ENCODE measurements at regions not wholly inside any gene's neighbourhood (a gene's known extent, or its start where the extent isn't known, plus 50 kb on each side); places are given as distances from the start of the nearest gene placed in this dataset.

GRCh38 chr6:120564779-120565178 lies 769.5 kb downstream of the TBC1D32 start:
- Histone ChIP-seq H3K36me3 (ENCODE audit: control insufficient read depth, insufficient read depth, low read length) (no peaks in the 10 kb centered on the region), H4K8ac (ENCODE audit: low read depth, low read length) (no peak overlapping the region), H3K9ac (ENCODE audit: low read length) (no peak overlapping the region), H3K79me2 (ENCODE audit: control insufficient read depth, insufficient read depth, low read length) (no peaks in the 10 kb centered on the region), H3K4ac (ENCODE audit: low read depth, low read length) (no peak overlapping the region), H3K4me3 (ENCODE audit: low read length) (no peak overlapping the region), H3K4me1 (ENCODE audit: control insufficient read depth, low read depth, low read length) (no peaks in the 10 kb centered on the region), H3K4me2 (ENCODE audit: low read length) (no peak overlapping the region), H3K27ac (ENCODE audit: low read depth, low read length) (no peak overlapping the region), H3K23ac (ENCODE audit: low read length) (no peak overlapping the region), H3K56ac (ENCODE audit: low read length) (no peak overlapping the region), H3K79me1 (ENCODE audit: low read length) (no peaks in the 10 kb centered on the region), H2BK5ac (ENCODE audit: low read length) (no peak overlapping the region), H3K18ac (ENCODE audit: low read length) (no peak overlapping the region), H2AK5ac (ENCODE audit: low read length) (no peak overlapping the region), H4K5ac (ENCODE audit: low read length) (no peak overlapping the region), H2BK120ac (ENCODE audit: low read depth, low read length) (no peak overlapping the region), H2BK15ac (replicated peaks; ENCODE audit: low read depth) (no peak overlapping the region), H3K27me3 (ENCODE audit: insufficient read depth, low read length, poor library complexity) (no peaks in the 10 kb centered on the region)
- no CpG with 5 or more reads among the region's 3 CpGs for WGBS (ENCODE audit: extremely low coverage, insufficient coverage, low lambda C conversion rate)
- DNase-seq, result no peak

DNA sequence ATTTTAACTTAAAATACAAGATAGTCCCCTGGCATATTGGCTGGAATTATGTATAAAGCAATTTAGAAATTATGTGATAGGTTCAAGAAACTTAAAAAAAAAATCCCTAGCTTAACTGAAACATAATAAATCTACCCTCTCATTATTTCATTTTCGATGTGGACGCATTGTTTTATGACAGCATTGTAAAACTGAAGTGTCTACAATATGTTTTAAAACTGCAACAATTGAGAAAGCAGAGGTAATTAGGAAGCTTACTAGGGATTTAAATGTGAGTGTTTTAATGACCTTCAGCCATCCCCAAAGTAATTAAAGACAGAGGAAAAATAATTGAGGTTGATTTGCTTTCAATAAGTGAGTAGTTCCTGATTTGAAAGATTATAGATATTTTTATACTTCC lies 776.0 kb downstream of the TBC1D32 start:
- H4K5ac ChIP-seq (ENCODE audit: low read length), result no peak overlapping the region
- H4K8ac ChIP-seq (ENCODE audit: low read depth, low read length), result no peak overlapping the region
- no peak overlapping the region for H3K4ac ChIP-seq (ENCODE audit: low read depth, low read length)
- H3K56ac ChIP-seq (ENCODE audit: low read length), result no peak overlapping the region
- H2BK5ac ChIP-seq (ENCODE audit: low read length), result no peak overlapping the region
- no peak for DNase-seq
- H3K79me1 ChIP-seq (ENCODE audit: low read length), result no peaks in the 10 kb centered on the region
- no peaks in the 10 kb centered on the region for H3K79me2 ChIP-seq (ENCODE audit: control insufficient read depth, insufficient read depth, low read length)
- H2BK15ac ChIP-seq (replicated peaks; ENCODE audit: low read depth), result no peak overlapping the region
- no peak overlapping the region for H2AK5ac ChIP-seq (ENCODE audit: low read length)
- no peak overlapping the region for H3K9ac ChIP-seq (ENCODE audit: low read length)
- H3K4me2 ChIP-seq (ENCODE audit: low read length), result no peak overlapping the region
- H3K4me1 ChIP-seq (ENCODE audit: control insufficient read depth, low read depth, low read length), result no peaks in the 10 kb centered on the region
- H3K36me3 ChIP-seq (ENCODE audit: control insufficient read depth, insufficient read depth, low read length), result no peaks in the 10 kb centered on the region
- no peak overlapping the region for H3K4me3 ChIP-seq (ENCODE audit: low read length)
- no peak overlapping the region for H3K18ac ChIP-seq (ENCODE audit: low read length)
- no CpG with 5 or more reads among the region's 2 CpGs for WGBS (ENCODE audit: extremely low coverage, insufficient coverage, low lambda C conversion rate)
- no peaks in the 10 kb centered on the region for H3K27me3 ChIP-seq (ENCODE audit: insufficient read depth, low read length, poor library complexity)
- no peak overlapping the region for H2BK120ac ChIP-seq (ENCODE audit: low read depth, low read length)
- H3K23ac ChIP-seq (ENCODE audit: low read length), result no peak overlapping the region
- H3K27ac ChIP-seq (ENCODE audit: low read depth, low read length), result no peak overlapping the region

DNA sequence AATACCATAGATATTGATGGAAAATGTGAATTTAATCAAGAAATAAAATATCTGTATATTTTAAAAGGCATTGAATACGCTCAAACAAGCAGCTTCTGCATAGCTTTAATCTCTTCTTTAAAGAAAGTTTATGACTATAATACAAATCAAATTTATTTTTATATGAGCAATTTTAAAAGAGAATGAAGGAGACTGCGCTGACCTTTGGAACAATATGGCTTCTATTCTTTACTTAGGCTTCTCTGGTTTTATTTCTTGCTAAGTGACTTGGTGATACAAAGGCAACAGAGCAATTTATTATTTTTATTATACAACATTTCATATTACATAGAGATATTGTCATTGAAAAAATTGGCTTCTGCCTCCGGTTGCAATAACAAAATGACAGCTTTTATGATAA lies 776.7 kb downstream of the TBC1D32 start:
- Histone ChIP-seq H3K4me3 (ENCODE audit: low read length) (no peak overlapping the region), H2BK5ac (ENCODE audit: low read length) (no peak overlapping the region), H3K18ac (ENCODE audit: low read length) (no peak overlapping the region), H2BK15ac (replicated peaks; ENCODE audit: low read depth) (no peak overlapping the region), H3K4me1 (ENCODE audit: control insufficient read depth, low read depth, low read length) (no peaks in the 10 kb centered on the region), H3K36me3 (ENCODE audit: control insufficient read depth, insufficient read depth, low read length) (no peaks in the 10 kb centered on the region), H3K56ac (ENCODE audit: low read length) (no peak overlapping the region), H2BK120ac (ENCODE audit: low read depth, low read length) (no peak overlapping the region), H2AK5ac (ENCODE audit: low read length) (no peak overlapping the region), H3K79me1 (ENCODE audit: low read length) (no peaks in the 10 kb centered on the region), H4K8ac (ENCODE audit: low read depth, low read length) (no peak overlapping the region), H3K4ac (ENCODE audit: low read depth, low read length) (no peak overlapping the region), H3K23ac (ENCODE audit: low read length) (no peak overlapping the region), H3K79me2 (ENCODE audit: control insufficient read depth, insufficient read depth, low read length) (no peaks in the 10 kb centered on the region), H3K4me2 (ENCODE audit: low read length) (no peak overlapping the region), H3K27ac (ENCODE audit: low read depth, low read length) (no peak overlapping the region), H4K5ac (ENCODE audit: low read length) (no peak overlapping the region), H3K9ac (ENCODE audit: low read length) (no peak overlapping the region), H3K27me3 (ENCODE audit: insufficient read depth, low read length, poor library complexity) (no peaks in the 10 kb centered on the region)
- WGBS (ENCODE audit: extremely low coverage, insufficient coverage, low lambda C conversion rate), result no CpG with 5 or more reads among the region's 3 CpGs
- DNase-seq, result no peak

DNA sequence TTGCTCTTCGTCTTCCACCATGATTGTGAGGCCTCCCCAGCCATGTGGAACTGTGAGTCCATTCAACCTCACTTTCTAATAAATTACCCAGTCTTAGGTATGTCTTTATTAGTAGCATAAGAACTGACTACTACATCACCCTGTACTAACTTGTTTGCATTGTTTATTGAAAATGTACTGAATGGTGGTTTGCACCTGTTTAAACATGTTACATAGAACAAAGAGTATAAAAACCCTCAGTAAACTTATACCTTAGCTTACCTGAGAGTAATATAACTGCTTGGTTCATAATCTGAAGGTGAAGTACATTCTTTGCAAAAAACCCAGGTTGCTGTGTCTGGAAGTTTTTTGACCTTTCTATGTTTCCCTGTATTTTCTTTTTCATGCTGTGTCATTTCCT lies 777.8 kb downstream of the TBC1D32 start:
- Histone ChIP-seq H3K9ac (ENCODE audit: low read length) (no peak overlapping the region), H3K79me2 (ENCODE audit: control insufficient read depth, insufficient read depth, low read length) (no peaks in the 10 kb centered on the region), H2BK15ac (replicated peaks; ENCODE audit: low read depth) (no peak overlapping the region), H4K8ac (ENCODE audit: low read depth, low read length) (no peak overlapping the region), H3K56ac (ENCODE audit: low read length) (no peak overlapping the region), H2AK5ac (ENCODE audit: low read length) (no peak overlapping the region), H2BK5ac (ENCODE audit: low read length) (no peak overlapping the region), H3K4me2 (ENCODE audit: low read length) (no peak overlapping the region), H3K27me3 (ENCODE audit: insufficient read depth, low read length, poor library complexity) (no peaks in the 10 kb centered on the region), H3K4ac (ENCODE audit: low read depth, low read length) (no peak overlapping the region), H4K5ac (ENCODE audit: low read length) (no peak overlapping the region), H3K27ac (ENCODE audit: low read depth, low read length) (no peak overlapping the region), H3K23ac (ENCODE audit: low read length) (no peak overlapping the region), H3K36me3 (ENCODE audit: control insufficient read depth, insufficient read depth, low read length) (no peaks in the 10 kb centered on the region), H2BK120ac (ENCODE audit: low read depth, low read length) (no peak overlapping the region), H3K4me1 (ENCODE audit: control insufficient read depth, low read depth, low read length) (no peaks in the 10 kb centered on the region), H3K4me3 (ENCODE audit: low read length) (no peak overlapping the region), H3K79me1 (ENCODE audit: low read length) (no peaks in the 10 kb centered on the region), H3K18ac (ENCODE audit: low read length) (no peak overlapping the region)
- no peak for DNase-seq
- WGBS (ENCODE audit: extremely low coverage, insufficient coverage, low lambda C conversion rate), result no CpG with 5 or more reads among the region's 1 CpG

DNA sequence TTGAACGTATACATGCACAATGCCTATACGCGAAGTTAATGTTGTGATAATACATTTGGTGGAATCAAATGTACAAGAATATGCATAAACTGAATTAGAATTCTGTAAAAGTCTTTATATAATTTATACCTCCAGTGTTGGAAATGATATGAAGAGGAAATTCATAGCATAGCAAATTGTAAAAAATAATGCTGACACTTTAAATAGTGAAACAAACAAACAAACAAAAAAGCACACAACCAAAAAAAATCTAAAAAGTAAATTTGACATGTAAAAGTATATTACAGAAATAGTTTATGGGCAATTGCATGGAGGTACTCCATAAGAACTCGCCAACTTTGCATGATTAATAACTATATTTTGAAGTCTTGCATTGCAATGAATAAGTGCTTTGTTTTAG lies 780.9 kb downstream of the TBC1D32 start:
- Histone ChIP-seq H3K79me2 (ENCODE audit: control insufficient read depth, insufficient read depth, low read length) (no peaks in the 10 kb centered on the region), H3K4me2 (ENCODE audit: low read length) (no peak overlapping the region), H2BK15ac (replicated peaks; ENCODE audit: low read depth) (no peak overlapping the region), H3K9ac (ENCODE audit: low read length) (no peak overlapping the region), H3K23ac (ENCODE audit: low read length) (no peak overlapping the region), H2AK5ac (ENCODE audit: low read length) (no peak overlapping the region), H3K36me3 (ENCODE audit: control insufficient read depth, insufficient read depth, low read length) (no peaks in the 10 kb centered on the region), H3K56ac (ENCODE audit: low read length) (no peak overlapping the region), H3K27ac (ENCODE audit: low read depth, low read length) (no peak overlapping the region), H2BK5ac (ENCODE audit: low read length) (no peak overlapping the region), H3K4ac (ENCODE audit: low read depth, low read length) (no peak overlapping the region), H3K18ac (ENCODE audit: low read length) (no peak overlapping the region), H3K4me3 (ENCODE audit: low read length) (no peak overlapping the region), H4K8ac (ENCODE audit: low read depth, low read length) (no peak overlapping the region), H3K4me1 (ENCODE audit: control insufficient read depth, low read depth, low read length) (no peaks in the 10 kb centered on the region), H2BK120ac (ENCODE audit: low read depth, low read length) (no peak overlapping the region), H4K5ac (ENCODE audit: low read length) (no peak overlapping the region), H3K27me3 (ENCODE audit: insufficient read depth, low read length, poor library complexity) (no peaks in the 10 kb centered on the region), H3K79me1 (ENCODE audit: low read length) (no peaks in the 10 kb centered on the region)
- WGBS (ENCODE audit: extremely low coverage, insufficient coverage, low lambda C conversion rate), result no CpG with 5 or more reads among the region's 4 CpGs
- no peak for DNase-seq

DNA sequence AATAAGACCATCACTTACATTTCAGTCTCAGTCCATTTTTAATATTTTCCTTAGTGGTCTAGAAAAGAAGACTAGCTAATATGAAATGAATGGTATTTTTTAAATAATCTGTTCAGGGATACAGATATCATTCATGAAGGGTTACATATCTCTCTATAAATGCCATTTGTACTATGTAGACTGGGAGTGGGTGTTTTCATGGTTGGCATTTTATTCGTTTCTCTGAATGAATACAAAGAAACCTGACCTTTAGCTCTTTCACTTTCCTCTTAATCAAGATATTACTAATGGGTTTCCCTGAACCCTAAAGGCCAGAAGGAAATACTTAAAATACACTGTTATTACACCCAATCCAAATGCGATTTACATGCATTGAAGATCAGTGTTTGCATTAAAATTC lies 788.9 kb downstream of the TBC1D32 start:
- Histone ChIP-seq H4K8ac (ENCODE audit: low read depth, low read length) (no peak overlapping the region), H2BK5ac (ENCODE audit: low read length) (no peak overlapping the region), H3K18ac (ENCODE audit: low read length) (no peak overlapping the region), H3K4me2 (ENCODE audit: low read length) (no peak overlapping the region), H2BK120ac (ENCODE audit: low read depth, low read length) (no peak overlapping the region), H3K56ac (ENCODE audit: low read length) (no peak overlapping the region), H3K27ac (ENCODE audit: low read depth, low read length) (no peak overlapping the region), H3K79me2 (ENCODE audit: control insufficient read depth, insufficient read depth, low read length) (no peaks in the 10 kb centered on the region), H3K4me1 (ENCODE audit: control insufficient read depth, low read depth, low read length) (no peaks in the 10 kb centered on the region), H3K9ac (ENCODE audit: low read length) (no peak overlapping the region), H3K4ac (ENCODE audit: low read depth, low read length) (no peak overlapping the region), H3K36me3 (ENCODE audit: control insufficient read depth, insufficient read depth, low read length) (no peaks in the 10 kb centered on the region), H4K5ac (ENCODE audit: low read length) (no peak overlapping the region), H3K23ac (ENCODE audit: low read length) (no peak overlapping the region), H3K79me1 (ENCODE audit: low read length) (no peaks in the 10 kb centered on the region), H3K4me3 (ENCODE audit: low read length) (no peak overlapping the region), H2AK5ac (ENCODE audit: low read length) (no peak overlapping the region), H2BK15ac (replicated peaks; ENCODE audit: low read depth) (no peak overlapping the region), H3K27me3 (ENCODE audit: insufficient read depth, low read length, poor library complexity) (no peaks in the 10 kb centered on the region)
- no CpG with 5 or more reads among the region's 2 CpGs for WGBS (ENCODE audit: extremely low coverage, insufficient coverage, low lambda C conversion rate)
- DNase-seq, result no peak

Measured in mesendoderm (in vitro differentiated cells).